Karpas-422 (cell line): ENCODE measurements at regions not wholly inside any gene's neighbourhood (a gene's known extent, or its start where the extent isn't known, plus 50 kb on each side); places are given as distances from the start of the nearest gene placed in this dataset.

Source experiments
- DNase-seq: peaks from one replicate; pipeline ENCODE4 v3.0.0-alpha.2; 2015
- H2AFZ ChIP-seq: fragments of 200-600 bp; sonication (generic); 2 replicates; pipeline ENCODE4 v1.6.1; 2014; ENCODE audit warnings: antibody characterized with exemption, low read length, mixed read lengths
- H3K27ac ChIP-seq: fragments of 200-600 bp; sonication (generic); 2 replicates; pipeline ENCODE4 v1.5.1; 2014; ENCODE audit warnings: mild to moderate bottlenecking, low read length, moderate library complexity
- H3K27me3 ChIP-seq: fragments of 200-600 bp; sonication (generic); 2 replicates; pipeline ENCODE4 v1.6.1; 2014; ENCODE audit warnings: low read length, mixed read lengths
- H3K36me3 ChIP-seq: fragments of 200-600 bp; sonication (generic); 2 replicates; pipeline ENCODE4 v1.6.1; 2014; ENCODE audit warnings: low read length, mixed read lengths; ENCODE audit not compliant: insufficient read depth
- H3K4me1 ChIP-seq: fragments of 200-600 bp; sonication (generic); 2 replicates; pipeline ENCODE4 v1.6.1; 2014; ENCODE audit warnings: mild to moderate bottlenecking, low read length, mixed read lengths
- H3K4me2 ChIP-seq: fragments of 200-600 bp; sonication (generic); 2 replicates; pipeline ENCODE4 v1.6.1; 2014; ENCODE audit warnings: low read length, low read depth, mild to moderate bottlenecking; ENCODE audit not compliant: poor library complexity, severe bottlenecking
- H3K4me3 ChIP-seq: fragments of 200-600 bp; sonication (generic); 2 replicates; pipeline ENCODE4 v1.5.1; 2014; ENCODE audit warnings: mild to moderate bottlenecking, antibody characterized with exemption, low read length, mixed read lengths
- H3K79me2 ChIP-seq: fragments of 200-600 bp; sonication (generic); 2 replicates; pipeline ENCODE4 v1.6.1; 2014; ENCODE audit warnings: mild to moderate bottlenecking, low read length, mixed read lengths
- H3K9ac ChIP-seq: fragments of 200-600 bp; sonication (generic); 2 replicates; pipeline ENCODE4 v1.6.0; 2014; ENCODE audit warnings: low read length
- H3K9me2 ChIP-seq: fragments of 200-600 bp; sonication (generic), shearing (Covaris generic); replicated peaks from 2 replicates; pipeline ENCODE4 v1.6.0; 2014; ENCODE audit warnings: mild to moderate bottlenecking, low read length, moderate library complexity; ENCODE audit not compliant: insufficient read depth
- H3K9me3 ChIP-seq: fragments of 300-700, 200-600 bp; sonication (generic); 2 replicates; pipeline ENCODE4 v1.6.1; 2014; ENCODE audit warnings: low read length, mixed read lengths
- H4K20me1 ChIP-seq: fragments of 200-600 bp; sonication (generic); 2 replicates; pipeline ENCODE4 v1.6.1; 2014; ENCODE audit warnings: mild to moderate bottlenecking, antibody characterized with exemption, low read length, low read depth; ENCODE audit not compliant: insufficient read depth

DNA sequence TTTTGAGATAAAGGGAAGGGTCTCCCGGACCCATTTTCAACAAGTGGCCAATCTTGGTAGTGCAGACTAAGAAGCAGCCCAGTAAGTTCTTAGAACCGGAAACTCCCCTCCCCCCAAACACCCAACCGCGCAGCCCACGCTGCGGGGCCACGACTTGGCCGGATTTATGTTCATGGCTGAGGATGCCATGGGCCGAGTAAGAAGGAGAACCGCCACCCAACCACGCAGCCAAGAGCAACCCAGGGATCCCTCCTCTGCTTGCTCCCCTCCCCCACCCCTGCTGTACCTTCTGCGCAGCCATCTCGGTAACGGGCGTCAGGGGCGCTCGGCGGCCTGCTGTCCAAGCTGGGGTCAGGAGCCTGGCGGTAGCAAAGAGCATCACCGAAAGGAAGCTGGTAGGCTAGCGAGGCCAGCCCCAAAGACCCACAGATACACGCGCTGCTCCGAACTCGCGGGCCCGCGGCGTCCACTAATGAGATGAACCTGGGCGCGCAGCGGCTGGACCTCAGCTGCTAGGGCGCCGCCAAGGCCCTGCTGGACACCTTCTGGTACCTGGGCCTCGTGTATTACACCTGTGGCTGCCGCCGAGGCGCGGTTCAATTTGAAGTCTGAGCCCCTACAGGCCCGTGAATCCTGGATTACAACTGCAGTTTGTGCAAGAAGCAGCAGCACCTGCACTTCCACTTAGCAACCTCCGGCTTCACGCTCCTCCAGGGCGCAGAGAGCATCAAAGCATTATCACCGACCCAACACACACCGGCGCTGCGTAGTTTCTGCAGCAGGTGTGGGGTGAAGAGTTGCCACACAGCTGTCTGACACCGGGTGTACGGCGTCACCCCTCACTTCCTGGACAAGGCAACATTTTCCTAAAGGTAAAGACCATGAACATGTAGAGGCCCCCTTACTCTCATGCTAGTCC is 63.4 kb downstream of the NUDT10 start:
- H3K9ac ChIP-seq = peak overlapping the region; percentile 20; the same call in 1 of the 2 replicates
- H3K36me3 ChIP-seq = no peaks in the 10 kb centered on the region
- H3K27ac ChIP-seq = no peak overlapping the region
- H3K9me2 ChIP-seq = no peaks in the 10 kb centered on the region
- H3K4me3 ChIP-seq = peak overlapping the region; percentile 41; the same call in 1 of the 2 replicates
- no peaks in the 10 kb centered on the region for H3K27me3 ChIP-seq
- H3K4me2 ChIP-seq = peak overlapping the region; percentile 29
- no peaks in the 10 kb centered on the region; the same call in 1 of the 2 replicates for H3K4me1 ChIP-seq
- no peak overlapping the region for H2AFZ ChIP-seq
- no peaks in the 10 kb centered on the region for H3K79me2 ChIP-seq
- DNase-seq = peak; percentile 42
- H4K20me1 ChIP-seq = no peaks in the 10 kb centered on the region
- H3K9me3 ChIP-seq = no peaks in the 10 kb centered on the region

DNA sequence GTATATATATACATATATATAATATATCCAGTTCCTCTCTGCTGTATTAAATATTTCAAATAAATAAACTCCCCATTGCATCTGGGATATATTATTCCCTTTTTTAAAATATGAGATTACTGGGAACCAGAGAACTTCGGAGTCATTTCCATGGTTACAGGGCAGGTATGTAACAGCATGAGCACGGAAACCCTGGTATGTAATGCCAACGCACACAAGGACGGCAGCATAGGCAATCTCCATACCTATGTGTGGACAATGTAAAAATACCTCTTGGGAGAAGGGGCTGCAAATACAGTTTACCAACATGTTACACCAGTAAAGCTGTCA is 62.8 kb downstream of the NUDT10 start:
- no peaks in the 10 kb centered on the region for H3K27me3 ChIP-seq
- no peak overlapping the region for H3K4me2 ChIP-seq

More for the DNA sequence above, 62.8 kb downstream of the NUDT10 start:
- Histone ChIP-seq H2AFZ (no peak overlapping the region), H3K4me1 (no peaks in the 10 kb centered on the region; the same call in 1 of the 2 replicates), H3K36me3 (no peaks in the 10 kb centered on the region), H3K9me3 (no peaks in the 10 kb centered on the region), H3K9ac (no peak overlapping the region), H3K9me2 (no peaks in the 10 kb centered on the region), H3K79me2 (no peaks in the 10 kb centered on the region), H4K20me1 (no peaks in the 10 kb centered on the region), H3K27ac (no peak overlapping the region), H3K4me3 (no peak overlapping the region)
- DNase-seq = no peak
